ENCODE measurements at regions not wholly inside any gene's neighbourhood (a gene's known extent, or its start where the extent isn't known, plus 50 kb on each side); places are given as distances from the start of the nearest gene placed in this dataset.

- no peak for DNase-seq
Measured at GRCh38 chr9:129408535-129409215, 212.2 kb downstream of the C9orf50 start.

GRCh38 chr9:129407905-129408452 lies 212.9 kb downstream of the C9orf50 start:
- DNase-seq: no peak

DNA sequence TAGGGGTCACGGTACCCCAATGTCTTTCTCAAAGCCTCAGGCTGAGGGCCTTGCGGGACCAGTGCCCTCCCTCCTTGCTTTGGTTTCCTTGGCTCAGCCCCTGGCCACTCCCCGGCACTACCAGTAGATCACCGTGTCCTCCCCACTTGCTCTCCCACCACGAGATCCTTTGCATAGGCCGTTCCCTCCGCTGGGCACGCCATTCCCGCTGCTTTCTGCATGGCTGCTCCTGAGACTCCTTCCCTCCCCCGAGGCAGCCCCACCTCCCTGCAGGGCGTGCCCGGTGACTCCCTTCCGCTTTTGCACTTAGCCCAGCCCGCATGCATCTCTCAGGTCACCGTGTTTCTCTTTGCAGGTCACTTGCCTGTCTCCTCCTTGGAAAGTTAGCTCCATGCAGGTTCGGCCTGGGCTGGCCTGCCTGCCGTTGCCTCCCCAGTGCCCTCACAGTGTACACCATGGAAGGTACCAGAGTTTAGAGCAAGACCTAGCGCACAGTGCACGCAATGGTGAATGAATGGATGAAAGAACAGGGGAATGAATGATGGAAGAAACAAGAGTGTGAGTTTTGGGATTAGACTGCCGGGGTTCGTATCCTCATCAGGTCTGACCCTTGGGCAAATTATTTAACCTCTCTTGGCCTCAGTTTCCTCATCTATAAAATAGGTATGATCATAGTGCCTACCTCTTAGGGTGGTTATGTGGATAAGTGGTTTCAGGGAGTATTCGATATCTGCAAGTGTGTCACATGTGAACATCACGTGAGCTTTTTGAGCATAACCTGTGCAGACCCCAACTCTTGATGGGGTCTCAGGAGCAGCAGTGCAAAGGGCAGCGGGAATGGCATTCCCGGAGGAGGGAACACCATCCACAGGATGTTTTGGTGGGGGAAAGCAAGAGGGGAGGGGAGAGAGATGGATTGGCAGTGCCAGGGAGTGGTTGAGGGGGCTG lies 214.3 kb downstream of the C9orf50 start:
- DNase-seq: no peak

- DNase-seq: no peak
Measured at GRCh38 chr9:129405827-129406213, 215.1 kb downstream of the C9orf50 start.

GRCh38 chr9:129405089-129405826 lies 215.6 kb downstream of the C9orf50 start:
- DNase-seq: no peak

DNA sequence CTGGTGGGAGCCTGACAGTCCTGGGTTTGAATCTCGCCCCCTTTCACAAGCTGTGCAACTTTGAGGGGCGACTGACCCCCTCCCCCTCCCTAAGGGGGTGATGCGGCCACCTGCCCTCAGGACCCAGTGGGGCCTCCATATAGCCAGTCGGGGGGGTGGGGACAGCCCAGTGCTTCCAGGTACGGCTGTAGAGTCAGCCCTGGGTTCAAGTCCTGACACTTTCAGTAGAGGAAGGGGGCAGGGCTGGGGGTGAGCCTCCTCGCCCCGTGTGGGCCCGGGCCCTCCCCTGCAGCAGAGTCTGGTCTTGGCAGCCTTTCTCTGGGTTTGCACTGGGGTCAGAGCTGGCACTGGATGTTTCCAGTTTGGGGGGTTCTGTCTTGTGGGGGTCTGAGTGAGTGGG lies 216.3 kb downstream of the C9orf50 start:
- no peak for DNase-seq

DNA sequence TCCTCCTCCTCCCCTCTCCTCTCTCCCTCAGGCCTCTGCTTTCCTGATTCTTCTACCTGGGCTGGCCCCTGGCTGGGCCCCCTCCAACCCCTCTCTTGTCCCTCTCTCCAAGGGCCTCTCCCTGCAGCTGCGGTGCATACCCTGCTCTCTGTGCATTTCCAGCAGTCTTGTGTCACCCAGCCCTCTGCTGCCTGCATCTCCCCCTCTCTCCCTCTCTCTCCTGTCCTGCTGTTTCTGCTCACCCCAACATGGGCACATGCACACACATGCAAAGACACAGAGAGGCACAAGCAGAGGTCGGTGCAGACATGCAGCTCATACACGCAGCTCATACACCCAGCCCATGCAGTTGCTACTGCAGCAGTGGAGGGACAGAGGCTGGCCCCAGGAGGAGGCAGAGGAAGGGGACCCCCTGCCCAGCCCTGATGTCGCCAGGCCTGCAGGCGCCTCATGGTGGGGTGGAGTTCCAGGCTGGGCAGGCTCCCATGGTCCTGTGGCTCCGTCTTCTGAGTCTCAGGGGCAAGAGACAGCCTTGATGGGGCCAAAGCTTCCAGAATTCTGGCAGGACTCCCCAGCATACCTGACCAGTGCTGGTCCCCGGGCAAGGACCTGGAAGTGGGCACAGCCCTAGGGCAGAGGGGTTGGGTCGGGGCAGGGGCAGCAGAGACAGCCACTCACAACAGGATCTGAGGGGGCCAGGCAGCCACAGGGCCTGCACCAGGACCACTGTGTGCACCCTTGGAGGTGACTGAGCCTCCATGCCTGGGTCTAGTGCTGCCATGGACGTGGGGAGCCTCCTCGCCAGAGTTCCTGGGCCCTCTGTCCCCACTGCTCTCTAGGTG lies 216.9 kb downstream of the C9orf50 start:
- no peak for DNase-seq

DNA sequence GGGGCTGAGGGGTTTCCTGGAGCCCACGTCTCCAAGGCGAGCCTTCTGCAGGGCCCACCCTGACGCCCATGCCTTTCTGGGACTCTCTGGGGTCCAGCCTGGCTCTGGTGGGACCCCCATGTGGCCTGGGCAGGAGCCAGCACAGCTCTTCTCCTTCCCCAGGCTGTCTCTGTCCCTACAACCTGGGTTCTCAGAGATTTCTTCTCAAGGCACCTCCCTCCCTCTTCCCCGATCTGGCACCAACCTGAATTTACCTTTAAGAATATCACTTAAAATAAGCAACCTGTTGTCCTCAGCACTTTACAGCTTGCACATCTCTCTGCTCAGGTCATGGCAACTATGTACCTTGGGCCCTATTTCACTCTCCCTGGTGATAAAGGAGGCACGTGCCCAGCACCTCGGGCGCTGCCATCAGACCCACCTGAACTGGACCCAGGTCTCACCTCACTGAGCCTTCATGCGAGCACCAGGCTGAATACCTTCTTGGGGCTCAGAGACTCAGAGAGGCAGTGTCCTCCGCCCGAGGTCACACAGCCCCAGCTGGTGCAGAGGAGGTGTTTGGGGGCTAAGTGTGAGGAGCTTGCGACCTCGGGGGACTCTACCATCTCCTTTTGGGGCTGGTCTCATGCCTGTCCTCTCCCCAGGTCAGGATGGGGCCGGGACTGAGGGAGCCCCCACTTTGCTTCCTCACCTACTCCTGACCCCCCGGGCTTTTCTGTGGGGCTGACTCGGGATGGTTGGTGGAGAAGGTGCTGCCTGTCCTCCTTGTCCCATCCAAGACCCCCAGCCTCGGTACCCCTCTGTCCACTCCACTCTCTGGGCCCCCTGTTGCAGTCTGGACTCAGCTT lies 217.7 kb downstream of the C9orf50 start:
- no peak for DNase-seq

DNA sequence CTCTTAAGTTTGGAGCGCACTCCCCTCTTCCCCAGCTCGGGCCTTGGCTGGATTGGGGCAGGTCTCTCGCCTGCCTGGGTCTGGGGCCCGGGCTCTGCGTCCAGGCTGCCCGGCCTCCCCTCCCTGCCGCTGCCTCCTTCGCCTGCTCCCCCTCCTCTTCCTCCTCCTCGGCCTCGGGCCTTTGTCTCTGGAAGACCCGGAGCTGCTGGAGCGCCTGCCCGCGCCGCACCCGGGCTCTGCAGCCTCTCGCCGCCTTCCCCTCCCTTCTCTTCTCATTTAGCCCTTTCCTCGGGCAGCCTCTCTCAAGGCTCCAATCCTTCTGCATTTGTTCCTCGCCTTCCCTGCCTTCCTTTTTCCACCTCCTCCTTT lies 218.5 kb downstream of the C9orf50 start:
- DNase-seq: no peak

DNA sequence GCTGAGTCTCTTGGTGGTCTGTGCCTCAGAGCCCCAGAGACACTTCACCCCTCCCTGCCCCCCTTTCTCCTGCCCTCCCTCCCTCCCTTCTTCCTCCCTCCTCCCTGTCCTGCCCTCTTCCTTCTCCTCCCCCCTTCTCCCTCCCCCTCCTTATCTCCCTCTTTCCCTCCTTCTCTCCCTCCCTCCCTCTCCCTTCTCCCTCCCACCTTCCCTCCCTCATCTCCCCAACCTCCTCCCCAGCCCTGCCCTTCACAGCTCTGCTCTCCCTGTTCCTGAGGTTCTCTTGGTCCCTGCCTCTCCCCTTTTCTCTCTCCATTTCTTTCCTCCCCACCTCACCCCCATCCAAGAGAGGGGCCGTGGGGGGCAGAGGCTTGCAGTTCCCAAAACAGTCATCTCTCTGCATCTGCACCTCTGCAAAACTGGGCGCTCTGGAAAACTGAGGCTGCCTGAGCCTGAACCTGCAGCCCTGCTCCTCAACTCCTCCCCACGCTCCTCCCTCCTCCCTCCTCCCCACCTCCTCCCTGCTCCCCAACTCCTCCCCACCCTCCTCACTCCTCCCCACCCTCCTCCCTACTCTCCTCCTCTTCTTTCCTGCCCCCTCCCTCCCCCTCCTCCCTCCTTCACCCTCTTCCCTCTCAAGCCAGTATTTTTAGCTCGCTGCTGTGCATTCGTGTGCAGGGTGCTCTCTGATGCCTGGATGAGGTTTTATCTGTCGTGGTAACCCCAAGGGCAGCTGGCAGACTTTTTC lies 219.1 kb downstream of the C9orf50 start:
- no peak for DNase-seq

GRCh38 chr9:129400971-129401622 lies 219.8 kb downstream of the C9orf50 start:
- no peak for DNase-seq

- no peak for DNase-seq
Measured at GRCh38 chr9:129400001-129400970, 220.6 kb downstream of the C9orf50 start.

GRCh38 chr9:129399634-129399990 lies 221.3 kb downstream of the C9orf50 start:
- no peak for DNase-seq

- DNase-seq: no peak
Measured at GRCh38 chr9:129398961-129399633, 221.0 kb upstream of the IER5L start.

DNA sequence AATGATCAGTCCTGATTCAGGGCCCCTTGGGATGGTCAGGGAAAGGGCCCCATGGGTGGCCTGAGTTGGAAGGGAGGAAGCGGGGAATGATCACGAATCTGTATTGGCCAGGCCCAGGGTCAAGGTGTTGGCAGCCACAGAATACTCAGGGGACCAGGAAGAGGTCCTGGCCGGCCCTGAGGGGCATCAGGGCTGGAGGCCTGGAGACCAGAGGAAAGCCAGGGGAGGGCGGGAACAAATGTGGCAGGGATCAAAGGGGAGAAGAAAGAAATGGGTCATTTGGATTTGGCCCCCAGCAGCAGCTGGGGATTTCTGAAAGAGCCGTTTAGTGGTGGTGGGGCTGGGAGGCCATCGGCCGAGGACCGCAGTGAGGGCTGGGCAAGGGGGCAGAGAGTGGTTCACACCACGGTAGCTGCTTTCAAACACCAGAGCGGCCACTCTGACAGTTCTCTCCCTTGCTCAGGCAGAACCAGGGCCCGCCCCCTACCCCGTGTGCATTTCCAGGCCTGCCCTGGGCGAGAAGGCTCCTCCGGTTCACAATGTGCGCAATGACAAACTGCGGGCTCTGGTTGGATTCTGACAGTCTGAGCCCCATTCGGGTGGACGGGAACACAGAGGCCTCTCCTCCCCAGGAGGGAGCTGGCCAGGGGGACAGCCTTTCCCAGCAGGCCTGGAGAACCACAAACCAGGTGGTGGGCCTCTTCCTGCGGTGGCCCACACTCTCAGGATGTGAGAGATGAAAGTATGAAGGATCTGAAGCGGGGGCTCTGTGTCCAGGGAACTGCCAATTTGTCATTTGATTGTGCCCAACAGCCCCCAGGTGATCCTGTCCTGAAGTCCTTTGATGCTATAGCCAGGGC lies 220.3 kb upstream of the IER5L start:
- DNase-seq: no peak

- no peak for DNase-seq
Measured at GRCh38 chr9:129397335-129397734, 219.3 kb upstream of the IER5L start.

GRCh38 chr9:129396365-129396708 lies 218.3 kb upstream of the IER5L start:
- DNase-seq: no peak
